Muscle of leg (tissue), 3 donors: ENCODE measurements at regions not wholly inside any gene's neighbourhood (a gene's known extent, or its start where the extent isn't known, plus 50 kb on each side); places are given as distances from the start of the nearest gene placed in this dataset.
"Not testable (repeated sequence)": the region's sequence is repeated elsewhere in the genome, so short reads cannot be mapped to it uniquely, and the experiment has no call there.

Experiments used
- DNase-seq: peaks from one replicate; pipeline ENCODE4 v3.0.0; 2013
- H3K27ac ChIP-seq: one replicate; pipeline ENCODE4 v1.5.1; 2013; ENCODE audit warnings: mild to moderate bottlenecking, low read length, control low read depth
- H3K27me3 ChIP-seq: one replicate; pipeline ENCODE4 v1.6.1; 2013; ENCODE audit warnings: low read length; ENCODE audit not compliant: control insufficient read depth, insufficient read depth
- H3K36me3 ChIP-seq: one replicate; pipeline ENCODE4 v1.6.1; 2013; ENCODE audit warnings: low read length; ENCODE audit not compliant: control insufficient read depth, insufficient read depth
- H3K4me1 ChIP-seq: one replicate; pipeline ENCODE4 v1.6.1; 2013; ENCODE audit warnings: low read length; ENCODE audit not compliant: control insufficient read depth, insufficient read depth
- H3K4me3 ChIP-seq: one replicate; pipeline ENCODE4 v1.5.1; 2013; ENCODE audit warnings: low read length, control low read depth
- H3K9me3 ChIP-seq: replicated peaks from 2 replicates; pipeline ENCODE4 v1.6.1; 2013; ENCODE audit warnings: low read depth, low read length; ENCODE audit not compliant: control insufficient read depth
- WGBS: methylation state at CpG from one replicate; pipeline ENCODE4 v1.1.5; 2013; ENCODE audit warnings: missing lambda C conversion rate; ENCODE audit not compliant: insufficient coverage; 5-methylcytosine and 5-hydroxymethylcytosine counted together

DNA sequence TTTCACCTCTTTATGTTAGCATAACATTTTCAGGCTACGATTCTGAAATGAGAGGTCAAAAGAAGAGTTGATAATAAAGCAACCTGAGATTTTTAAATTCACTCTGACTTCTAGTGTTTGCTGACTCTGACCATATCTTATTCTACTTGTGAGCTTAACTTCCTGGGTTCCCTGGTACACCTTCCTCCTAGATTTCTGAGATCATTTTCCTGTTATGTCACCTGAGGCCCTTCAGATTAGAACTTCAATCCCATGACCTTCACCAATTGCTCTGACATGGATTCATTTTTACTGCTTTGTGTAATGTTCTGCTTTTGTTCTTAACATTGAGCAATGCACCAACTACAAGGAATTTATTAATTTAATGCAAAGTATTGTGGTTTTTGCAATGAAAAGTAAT is 542.9 kb upstream of the FLRT2 start:
- no peaks in the 10 kb centered on the region for H3K27me3 ChIP-seq
- H3K36me3 ChIP-seq: no peaks in the 10 kb centered on the region
- WGBS: no CpG with 5 or more reads among the region's 1 CpG
- H3K9me3 ChIP-seq: no peaks in the 10 kb centered on the region
- no peak overlapping the region for H3K4me3 ChIP-seq
- no peak overlapping the region for H3K27ac ChIP-seq
- H3K4me1 ChIP-seq: peaks cover 2% of the 10 kb centered on the region
- DNase-seq: no peak

DNA sequence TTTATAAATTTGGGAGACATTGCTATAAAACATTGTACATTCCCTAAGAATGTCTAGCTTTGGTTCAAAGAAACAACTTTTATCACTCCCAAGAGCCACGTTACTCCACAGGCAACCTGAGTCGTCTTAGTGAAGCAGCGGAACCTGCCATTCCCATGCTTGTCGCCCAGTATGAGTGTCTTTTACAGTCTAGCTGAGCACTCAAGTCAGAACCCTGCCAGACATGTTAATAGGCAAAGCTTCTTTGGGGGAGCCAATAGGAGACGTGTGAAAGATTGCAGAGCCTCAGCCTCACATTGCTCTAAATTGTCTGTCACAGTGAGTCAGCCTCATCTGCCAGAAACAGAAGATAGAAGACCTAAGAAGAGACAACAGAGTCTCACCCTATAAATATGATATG is 541.6 kb upstream of the FLRT2 start:
- DNase-seq: no peak
- no peak overlapping the region for H3K4me3 ChIP-seq
- 42% methylated on average over 4 of the region's 5 CpGs for WGBS
- H3K27ac ChIP-seq: no peak overlapping the region
- peaks cover 2% of the 10 kb centered on the region for H3K4me1 ChIP-seq
- H3K36me3 ChIP-seq: no peaks in the 10 kb centered on the region
- no peaks in the 10 kb centered on the region for H3K27me3 ChIP-seq
- H3K9me3 ChIP-seq: no peaks in the 10 kb centered on the region

- Histone ChIP-seq H3K27ac (no peak overlapping the region), H3K27me3 (no peaks in the 10 kb centered on the region), H3K36me3 (no peaks in the 10 kb centered on the region), H3K4me3 (no peak overlapping the region), H3K9me3 (no peaks in the 10 kb centered on the region), H3K4me1 (peaks cover 2% of the 10 kb centered on the region)
- peak; percentile 84 for DNase-seq
- WGBS: no CpG with 5 or more reads among the region's 1 CpG
These were observed 538.9 kb upstream of the FLRT2 start for GRCh38 chr14:84991021-84991420.

- H3K4me3 ChIP-seq: no peak overlapping the region
These were observed 531.7 kb upstream of the FLRT2 start for GRCh38 chr14:84998216-84998615.

DNA sequence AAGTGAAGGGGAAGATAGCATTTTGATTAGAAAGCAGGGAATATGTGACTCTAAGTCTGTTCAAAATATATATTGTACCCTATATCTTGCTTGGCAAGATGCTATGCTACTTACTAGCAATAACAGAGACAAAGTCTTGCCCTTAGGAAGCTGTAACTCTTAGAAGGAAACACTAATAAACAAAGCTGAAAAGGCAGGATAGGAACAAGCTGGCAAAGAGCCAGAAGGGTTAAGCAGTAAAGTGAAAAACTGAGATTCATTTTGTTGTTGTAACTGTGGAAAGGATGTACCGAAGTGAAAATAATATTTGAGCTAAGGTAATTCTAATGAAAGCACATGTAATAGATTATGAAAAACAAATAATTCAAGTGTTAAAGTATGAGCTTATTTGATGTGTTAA is 527.1 kb upstream of the FLRT2 start:
- Histone ChIP-seq H3K4me1 (no peaks in the 10 kb centered on the region), H3K9me3 (no peaks in the 10 kb centered on the region), H3K27ac (no peak overlapping the region), H3K4me3 (no peak overlapping the region), H3K27me3 (no peaks in the 10 kb centered on the region), H3K36me3 (no peaks in the 10 kb centered on the region)
- no CpG with 5 or more reads among the region's 1 CpG for WGBS
- no peak for DNase-seq

More at GRCh38 chr14:84998216-84998615, 531.7 kb upstream of the FLRT2 start:
- Histone ChIP-seq H3K9me3 (no peaks in the 10 kb centered on the region), H3K27me3 (no peaks in the 10 kb centered on the region), H3K27ac (no peak overlapping the region), H3K36me3 (no peaks in the 10 kb centered on the region), H3K4me1 (no peaks in the 10 kb centered on the region)
- DNase-seq: no peak

DNA sequence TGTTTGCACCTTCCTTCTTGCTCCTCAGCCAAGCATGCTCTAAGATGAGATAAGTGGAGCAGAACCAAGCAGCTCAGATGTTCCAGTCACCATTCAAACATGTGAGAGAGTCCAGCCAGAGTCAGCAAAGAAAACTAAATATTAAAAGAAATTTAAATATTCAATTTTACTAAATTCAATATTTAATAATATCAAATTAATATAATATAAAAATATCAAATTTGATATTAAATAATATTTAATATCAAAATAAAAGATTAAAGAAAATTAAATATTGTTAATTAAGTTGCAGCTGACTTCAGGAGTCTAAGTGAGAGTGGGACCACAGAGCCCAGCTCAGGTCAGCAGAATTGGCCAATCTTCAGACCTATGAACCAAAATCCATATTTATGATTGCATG is 526.1 kb upstream of the FLRT2 start:
- H3K9me3 ChIP-seq: no peaks in the 10 kb centered on the region
- H3K27me3 ChIP-seq: no peaks in the 10 kb centered on the region
- no peak overlapping the region for H3K4me3 ChIP-seq
- no peak for DNase-seq
- H3K4me1 ChIP-seq: no peaks in the 10 kb centered on the region
- H3K27ac ChIP-seq: no peak overlapping the region
- no peaks in the 10 kb centered on the region for H3K36me3 ChIP-seq

DNA sequence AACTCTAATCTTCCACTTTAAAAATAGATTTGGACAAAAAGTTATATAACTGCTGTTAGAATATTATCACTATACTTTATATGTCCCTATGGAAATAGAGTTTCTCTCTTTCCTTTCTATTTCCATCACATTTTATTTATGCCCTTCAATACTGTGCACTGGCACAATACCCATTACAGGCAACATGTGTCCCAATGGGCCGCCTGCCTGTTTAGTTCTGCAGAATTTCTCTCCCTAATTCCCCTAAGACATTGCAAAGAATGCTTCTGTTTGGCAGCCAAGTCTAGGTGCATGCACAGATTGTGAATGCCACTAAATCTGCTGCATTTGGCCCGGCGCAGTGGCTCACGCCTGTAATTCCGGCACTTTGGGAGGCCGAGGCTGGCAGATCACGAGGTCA is 520.4 kb upstream of the FLRT2 start:
- no peak for DNase-seq
- Histone ChIP-seq H3K27ac (no peak overlapping the region), H3K4me1 (no peaks in the 10 kb centered on the region), H3K36me3 (no peaks in the 10 kb centered on the region), H3K9me3 (no peaks in the 10 kb centered on the region), H3K27me3 (no peaks in the 10 kb centered on the region), H3K4me3 (no peak overlapping the region)
- whole genome bisulfite sequencing: 78% methylated on average over 3 of the region's 7 CpGs

DNA sequence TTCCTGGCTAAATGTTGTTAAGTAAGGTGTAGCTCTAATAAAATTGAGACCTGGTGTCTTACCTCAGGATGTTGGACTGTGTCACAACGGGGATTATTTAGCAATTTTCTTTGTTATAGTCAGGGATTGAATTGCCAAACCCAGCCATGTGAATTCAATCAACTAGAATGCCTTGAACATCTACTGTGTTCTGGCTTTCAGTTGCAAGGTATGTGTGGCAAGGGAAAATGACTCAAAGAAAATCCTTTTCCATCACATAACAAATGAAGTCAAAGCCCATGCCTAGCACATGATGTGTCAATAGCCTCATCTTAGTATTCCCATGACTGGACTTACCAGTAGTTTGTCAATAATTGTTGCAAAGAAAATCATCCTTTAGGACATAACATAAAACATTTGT is 519.8 kb upstream of the FLRT2 start:
- H3K36me3 ChIP-seq: no peaks in the 10 kb centered on the region
- no CpG with 5 or more reads among the region's 1 CpG for WGBS
- DNase-seq: no peak
- no peaks in the 10 kb centered on the region for H3K9me3 ChIP-seq
- H3K4me3 ChIP-seq: no peak overlapping the region
- H3K4me1 ChIP-seq: no peaks in the 10 kb centered on the region
- no peak overlapping the region for H3K27ac ChIP-seq
- H3K27me3 ChIP-seq: no peaks in the 10 kb centered on the region

DNA sequence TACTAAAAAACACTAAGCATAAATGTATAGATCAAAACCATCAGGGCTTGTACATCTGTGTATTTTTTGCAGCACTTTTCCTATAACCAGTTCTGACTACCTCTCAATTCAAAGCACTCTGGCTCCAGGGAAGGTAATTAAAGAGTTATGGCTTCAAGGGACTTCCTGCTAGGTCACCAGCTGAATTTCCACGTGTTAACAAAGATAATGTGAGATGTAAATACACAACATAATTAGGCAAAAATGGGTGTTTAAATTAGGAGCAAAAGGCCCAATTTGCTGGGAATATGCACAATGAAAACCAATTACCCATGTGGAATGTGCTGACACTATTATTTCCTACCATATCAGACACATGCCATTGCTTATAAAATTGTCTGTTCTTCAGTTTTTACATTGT is 513.4 kb upstream of the FLRT2 start:
- no peak overlapping the region for H3K27ac ChIP-seq
- H3K9me3 ChIP-seq: no peaks in the 10 kb centered on the region
- H3K4me1 ChIP-seq: no peaks in the 10 kb centered on the region
- H3K36me3 ChIP-seq: no peaks in the 10 kb centered on the region
- WGBS: no CpG with 5 or more reads among the region's 1 CpG
- no peaks in the 10 kb centered on the region for H3K27me3 ChIP-seq
- no peak overlapping the region for H3K4me3 ChIP-seq
- no peak for DNase-seq

GRCh38 chr14:85023866-85024265 is 506.1 kb upstream of the FLRT2 start:
- not testable (repeated sequence) for H3K27me3 ChIP-seq, H3K4me1 ChIP-seq, H3K36me3 ChIP-seq, H3K4me3 ChIP-seq, DNase-seq, H3K27ac ChIP-seq, H3K9me3 ChIP-seq
- 93% methylated on average over 5 of the region's 7 CpGs for WGBS

GRCh38 chr14:85024931-85025330 is 505.0 kb upstream of the FLRT2 start:
- peak; percentile 26 for DNase-seq
- no peak overlapping the region for H3K4me3 ChIP-seq
- H3K9me3 ChIP-seq: no peaks in the 10 kb centered on the region
- H3K36me3 ChIP-seq: no peaks in the 10 kb centered on the region
- WGBS: 83% methylated on average over 1 of the region's 2 CpGs
- no peaks in the 10 kb centered on the region for H3K4me1 ChIP-seq
- no peak overlapping the region for H3K27ac ChIP-seq
- no peaks in the 10 kb centered on the region for H3K27me3 ChIP-seq
